WTC11 (cell line): ENCODE measurements at regions not wholly inside any gene's neighbourhood (a gene's known extent, or its start where the extent isn't known, plus 50 kb on each side); places are given as distances from the start of the nearest gene placed in this dataset.

Experiments used
- CREB1 ChIP-seq: sonication (generic); formaldehyde crosslinking; IDR thresholded peaks from 2 replicates; pipeline ENCODE4 v1.8.0; 2023; ENCODE audit warnings: mild to moderate bottlenecking, missing genetic modification reagents
- CTCF ChIP-seq: fragments of 200-600 bp; IDR thresholded peaks from 2 replicates; pipeline ENCODE4 v1.8.0; 2022; ENCODE audit warnings: antibody characterized with exemption
- FOXP1 ChIP-seq: sonication (generic); formaldehyde crosslinking; IDR thresholded peaks from 2 replicates; pipeline ENCODE4 v1.8.0; 2022; ENCODE audit warnings: missing genetic modification reagents, mild to moderate bottlenecking, moderate library complexity, borderline replicate concordance
- KAT7 ChIP-seq: sonication (generic); formaldehyde crosslinking; IDR thresholded peaks from 2 replicates; pipeline ENCODE4 v1.8.1; 2023; ENCODE audit warnings: missing genetic modification reagents, mild to moderate bottlenecking, borderline replicate concordance
- ZNF232 ChIP-seq: sonication (generic); formaldehyde crosslinking; IDR thresholded peaks from 2 replicates; pipeline ENCODE4 v1.8.0; 2022; ENCODE audit warnings: mild to moderate bottlenecking, missing genetic modification reagents

DNA sequence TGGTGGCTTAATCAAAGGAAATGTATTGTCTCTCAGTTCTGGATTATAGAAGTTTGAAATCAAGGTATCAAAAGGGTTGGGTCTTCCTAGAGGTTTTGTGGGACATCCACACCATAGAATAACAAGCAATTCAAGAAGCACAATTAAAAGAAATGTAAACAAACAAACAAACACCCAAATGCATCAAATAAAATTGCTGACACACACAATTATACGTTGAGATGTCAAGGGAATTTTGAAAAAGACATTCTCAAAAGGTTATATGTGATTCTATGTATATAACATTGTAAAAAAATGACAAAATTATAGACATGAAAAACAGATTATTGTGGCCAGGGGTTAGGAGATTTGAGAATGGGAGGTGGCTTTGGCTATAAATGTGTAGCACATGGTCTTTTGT lies 250.7 kb upstream of the AGA start:
- no peak for TF ChIP-seq CTCF
- no peak for TF ChIP-seq CREB1 (CRISPR knock-in tag)
- TF ChIP-seq ZNF232 (CRISPR knock-in tag) = no peak
- TF ChIP-seq KAT7 = no peak
- no peak for TF ChIP-seq FOXP1 (CRISPR knock-in tag)
